ENCODE measurements at regions not wholly inside any gene's neighbourhood (a gene's known extent, or its start where the extent isn't known, plus 50 kb on each side); places are given as distances from the start of the nearest gene placed in this dataset.

GRCh38 chr17:53646835-53647234 is 175.9 kb upstream of the KIF2B start:
- TF ChIP-seq CTCF (IDR thresholded peaks at IDR 0.05) (no peak), RXRA (IDR thresholded peaks at IDR 0.05; ENCODE audit: borderline replicate concordance, low read depth) (no peak), GATA2 (CRISPR knock-in tag; IDR thresholded peaks at IDR 0.05) (no peak)
